Nephron (organoid): ENCODE measurements at regions not wholly inside any gene's neighbourhood (a gene's known extent, or its start where the extent isn't known, plus 50 kb on each side); places are given as distances from the start of the nearest gene placed in this dataset.

Source experiments
- H3K27ac Mint-ChIP-seq, 3 experiments: 2 replicates each; pipeline ENCODE4 v1.8.0; 2020; ENCODE audit warnings: mixed read lengths in 3 of 3, mild to moderate bottlenecking in 2 of 3, moderate library complexity in 1 of 3
- H3K27me3 Mint-ChIP-seq: 2 replicates; pipeline ENCODE4 v1.8.0; 2021; ENCODE audit warnings: low read depth, mild to moderate bottlenecking, moderate library complexity, mixed read lengths
- H3K36me3 Mint-ChIP-seq: 2 replicates; pipeline ENCODE4 v1.8.0; 2020; ENCODE audit warnings: low read depth, mixed read lengths
- H3K4me1 Mint-ChIP-seq: 2 replicates; pipeline ENCODE4 v1.8.0; 2020; ENCODE audit warnings: mixed read lengths
- H3K4me3 Mint-ChIP-seq, 3 experiments: 2 replicates each; pipeline ENCODE4 v1.8.0; 2020; ENCODE audit warnings: mild to moderate bottlenecking in 3 of 3, mixed read lengths in 3 of 3, moderate library complexity in 2 of 3
- H3K9me3 Mint-ChIP-seq: 2 replicates; pipeline ENCODE4 v1.8.0; 2020; ENCODE audit warnings: mixed read lengths
- CTCF ChIP-seq, 3 experiments: fragments of 200-600 bp; sonication (generic); IDR thresholded peaks; one replicate each; pipeline ENCODE4 v1.5.0; 2021; ENCODE audit warnings: antibody characterized with exemption in 3 of 3; ENCODE audit not compliant: unreplicated experiment in 3 of 3

- H3K36me3 Mint-ChIP-seq: no peaks in the 10 kb centered on the region
- no peaks in the 10 kb centered on the region for H3K4me1 Mint-ChIP-seq
- no peak overlapping the region for H3K4me3 Mint-ChIP-seq
- no peaks in the 10 kb centered on the region for H3K27me3 Mint-ChIP-seq
- peaks cover 4% of the 10 kb centered on the region for H3K9me3 Mint-ChIP-seq
- no peak overlapping the region for H3K27ac Mint-ChIP-seq
- TF ChIP-seq CTCF (IDR thresholded peaks at IDR 0.05; ENCODE audit: unreplicated experiment in 3 of 3): no peak
Measured at GRCh38 chr13:63516124-63516523, 2100.5 kb upstream of the PCDH20 start.

GRCh38 chr13:63514886-63515285 is 2099.2 kb upstream of the PCDH20 start:
- no peak for TF ChIP-seq CTCF (IDR thresholded peaks at IDR 0.05; ENCODE audit: unreplicated experiment in 3 of 3)
- no peak overlapping the region for H3K27ac Mint-ChIP-seq
- no peaks in the 10 kb centered on the region for H3K4me1 Mint-ChIP-seq
- no peaks in the 10 kb centered on the region for H3K27me3 Mint-ChIP-seq
- no peaks in the 10 kb centered on the region for H3K36me3 Mint-ChIP-seq
- no peak overlapping the region for H3K4me3 Mint-ChIP-seq
- peaks cover 4% of the 10 kb centered on the region for H3K9me3 Mint-ChIP-seq

GRCh38 chr13:63512095-63512494 is 2096.4 kb upstream of the PCDH20 start:
- H3K4me1 Mint-ChIP-seq: no peaks in the 10 kb centered on the region
- H3K36me3 Mint-ChIP-seq: no peaks in the 10 kb centered on the region
- no peak for TF ChIP-seq CTCF (IDR thresholded peaks at IDR 0.05; ENCODE audit: unreplicated experiment in 3 of 3)
- H3K27me3 Mint-ChIP-seq: no peaks in the 10 kb centered on the region
- no peak overlapping the region for H3K27ac Mint-ChIP-seq
- H3K4me3 Mint-ChIP-seq: no peak overlapping the region
- H3K9me3 Mint-ChIP-seq: no peaks in the 10 kb centered on the region

- peaks cover 9% of the 10 kb centered on the region for H3K9me3 Mint-ChIP-seq
- H3K4me1 Mint-ChIP-seq: no peaks in the 10 kb centered on the region
- H3K27me3 Mint-ChIP-seq: no peaks in the 10 kb centered on the region
- no peak overlapping the region for H3K27ac Mint-ChIP-seq
- no peaks in the 10 kb centered on the region for H3K36me3 Mint-ChIP-seq
- no peak overlapping the region for H3K4me3 Mint-ChIP-seq
- no peak for TF ChIP-seq CTCF (IDR thresholded peaks at IDR 0.05; ENCODE audit: unreplicated experiment in 3 of 3)
Measured at GRCh38 chr13:63501702-63502101, 2086.1 kb upstream of the PCDH20 start.

GRCh38 chr13:63497601-63498000 is 2082.0 kb upstream of the PCDH20 start:
- no peaks in the 10 kb centered on the region for H3K36me3 Mint-ChIP-seq
- no peak overlapping the region for H3K27ac Mint-ChIP-seq
- no peak for TF ChIP-seq CTCF (IDR thresholded peaks at IDR 0.05; ENCODE audit: unreplicated experiment in 3 of 3)
- no peak overlapping the region for H3K4me3 Mint-ChIP-seq
- no peaks in the 10 kb centered on the region for H3K27me3 Mint-ChIP-seq
- peaks cover 9% of the 10 kb centered on the region for H3K9me3 Mint-ChIP-seq
- H3K4me1 Mint-ChIP-seq: no peaks in the 10 kb centered on the region

GRCh38 chr13:63492604-63493003 is 2077.0 kb upstream of the PCDH20 start:
- H3K27me3 Mint-ChIP-seq: no peaks in the 10 kb centered on the region
- H3K9me3 Mint-ChIP-seq: no peaks in the 10 kb centered on the region
- H3K27ac Mint-ChIP-seq: no peak overlapping the region
- no peak for TF ChIP-seq CTCF (IDR thresholded peaks at IDR 0.05; ENCODE audit: unreplicated experiment in 3 of 3)
- no peaks in the 10 kb centered on the region for H3K36me3 Mint-ChIP-seq
- no peak overlapping the region for H3K4me3 Mint-ChIP-seq
- no peaks in the 10 kb centered on the region for H3K4me1 Mint-ChIP-seq
